Astrocyte of the spinal cord (primary cell): ENCODE measurements at regions not wholly inside any gene's neighbourhood (a gene's known extent, or its start where the extent isn't known, plus 50 kb on each side); places are given as distances from the start of the nearest gene placed in this dataset.

ENCODE experiments used
- DNase-seq: peaks from one replicate; pipeline ENCODE4 v3.0.0; 2011; ENCODE audit warnings: low read depth, low spot score
- H3K4me3 ChIP-seq: 2 replicates; pipeline ENCODE4 v1.5.1; 2011; ENCODE audit warnings: low read depth, mild to moderate bottlenecking, low read length, moderate library complexity
- CTCF ChIP-seq: IDR thresholded peaks from 2 replicates; pipeline ENCODE4 v1.5.1; 2012; ENCODE audit warnings: low read depth, mild to moderate bottlenecking, low read length, inconsistent platforms
- in situ Hi-C: cut with HindIII; loops from 2 replicates; pipeline ENCODE4 v1.10.0; 2017; ENCODE audit warnings: low sequenced_read_pairs

GRCh38 chr15:95096651-95097050 lies 865.3 kb downstream of the MCTP2 start:
- no peak for TF ChIP-seq CTCF
- DNase-seq, result no peak
- in situ Hi-C loops, result no loop called here
- H3K4me3 ChIP-seq, result no peak overlapping the region

GRCh38 chr15:95097361-95097760 lies 866.0 kb downstream of the MCTP2 start:
- TF ChIP-seq CTCF, result no peak
- in situ Hi-C loops, result no loop called here
- no peak overlapping the region for H3K4me3 ChIP-seq
- DNase-seq, result no peak

- peak; percentile 46 for DNase-seq
- in situ Hi-C loops, result no loop called here
Observed at GRCh38 chr15:95105229-95105628, 873.9 kb downstream of the MCTP2 start.

DNA sequence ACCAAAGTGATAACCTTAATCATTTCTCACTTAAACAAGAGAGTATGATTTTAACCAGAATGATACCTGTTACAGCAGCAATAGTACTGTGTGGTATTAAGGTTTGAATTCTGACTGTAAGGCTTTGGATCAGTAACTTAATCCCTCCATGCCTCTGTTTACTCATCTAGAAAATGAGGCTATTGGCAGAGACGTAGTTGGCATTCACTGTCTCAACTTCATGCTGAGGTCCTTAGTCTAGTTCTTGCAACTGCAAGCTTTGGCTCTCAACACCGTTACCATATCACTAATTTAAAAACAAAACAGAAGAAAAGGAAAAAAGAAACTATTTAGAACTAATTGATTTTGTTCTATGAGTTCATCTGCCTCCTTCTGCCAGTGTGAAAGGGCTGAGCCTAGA lies 875.4 kb downstream of the MCTP2 start:
- no peak for DNase-seq
- no peak overlapping the region for H3K4me3 ChIP-seq
- in situ Hi-C loops, result no loop called here
- TF ChIP-seq CTCF, result no peak

More at GRCh38 chr15:95105229-95105628, 873.9 kb downstream of the MCTP2 start:
- TF ChIP-seq CTCF, result no peak
- no peak overlapping the region for H3K4me3 ChIP-seq

DNA sequence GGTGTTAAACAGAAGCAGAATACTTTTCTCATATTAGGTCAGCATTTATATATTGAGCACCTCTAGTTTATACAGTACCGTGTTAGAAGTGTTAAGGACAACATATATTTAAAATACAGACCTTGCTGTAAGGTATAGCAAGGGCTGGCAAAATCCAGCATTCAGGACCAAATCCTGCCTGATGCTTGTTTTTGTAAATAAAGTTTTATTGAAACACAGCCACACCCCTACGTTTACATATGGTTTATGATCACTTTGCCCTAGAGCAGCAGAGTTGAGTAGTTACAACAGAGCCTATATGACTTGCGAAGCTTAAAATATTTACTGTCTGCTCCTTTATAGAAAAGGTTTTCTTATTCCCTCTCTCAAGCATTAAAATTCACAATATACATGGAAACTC lies 877.3 kb downstream of the MCTP2 start:
- no peak overlapping the region for H3K4me3 ChIP-seq
- no peak for TF ChIP-seq CTCF
- in situ Hi-C loops, result no loop called here
- DNase-seq, result no peak

DNA sequence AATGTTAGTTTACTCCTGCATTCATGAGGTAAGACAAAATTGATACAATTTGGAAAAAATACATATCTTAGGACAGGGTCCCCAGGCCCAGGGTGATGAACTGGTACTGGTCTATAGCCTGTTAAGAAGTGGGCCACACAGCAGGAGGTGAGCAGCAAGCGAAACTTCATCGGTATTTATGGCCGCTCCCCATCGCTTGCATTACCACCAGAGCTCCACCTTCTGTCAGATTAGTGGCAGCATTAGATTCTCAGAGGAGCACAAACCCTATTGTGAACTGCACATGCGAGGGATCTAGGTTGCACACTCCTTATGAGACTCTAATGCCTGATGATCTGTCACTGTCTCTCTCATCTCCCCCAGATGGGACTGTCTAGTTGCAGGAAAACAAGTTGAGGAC lies 880.6 kb downstream of the MCTP2 start:
- in situ Hi-C loops, result no loop called here
- no peak for DNase-seq
- no peak for TF ChIP-seq CTCF
- H3K4me3 ChIP-seq, result no peak overlapping the region

GRCh38 chr15:95113041-95113440 lies 881.7 kb downstream of the MCTP2 start:
- TF ChIP-seq CTCF, result no peak
- no peak overlapping the region for H3K4me3 ChIP-seq
- in situ Hi-C loops, result no loop called here
- no peak for DNase-seq
